ENCODE measurements at regions not wholly inside any gene's neighbourhood (a gene's known extent, or its start where the extent isn't known, plus 50 kb on each side); places are given as distances from the start of the nearest gene placed in this dataset.

- no peak for TF ChIP-seq CTCF (IDR thresholded peaks at IDR 0.05)
- Mint-ChIP-seq H3K4me1 (no peaks in the 10 kb centered on the region), H3K9me3 (peaks cover 0 to 3% (median 0%) of the 10 kb centered on the region in 7 donors), H3K4me3 (no peak overlapping the region), H3K36me3 (no peaks in the 10 kb centered on the region), H3K27ac (no peak overlapping the region), H3K27me3 (ENCODE audit: low read depth in 3 of 3) (no peaks in the 10 kb centered on the region)
- intact Hi-C loops (cut with micrococcal nuclease), result no loop called here
- no peak for DNase-seq
- no CpG with 5 or more reads among the region's 1 CpG for WGBS (ENCODE audit: insufficient coverage)
- no peaks in the 10 kb centered on the region for H3K79me2 ChIP-seq (ENCODE audit: insufficient read depth, low read length)
- H4K20me1 ChIP-seq (ENCODE audit: insufficient read depth, low read length), result no peaks in the 10 kb centered on the region
- H3K4me3 ChIP-seq (replicated peaks in 1 of 3; ENCODE audit: low read depth in 2 of 3, low read length in 3 of 3), result no peak overlapping the region
- H3K36me3 ChIP-seq (replicated peaks in 1 of 2; ENCODE audit: control insufficient read depth in 1 of 2, insufficient read depth in 2 of 2, low read length in 2 of 2), result no peaks in the 10 kb centered on the region
- H2AFZ ChIP-seq (ENCODE audit: insufficient read depth, low read depth, low read length, poor library complexity, severe bottlenecking), result no peak overlapping the region
- H3K27me3 ChIP-seq (ENCODE audit: control insufficient read depth in 2 of 2, insufficient read depth in 2 of 2, low read length in 2 of 2), result no peaks in the 10 kb centered on the region
- H3K4me1 ChIP-seq (ENCODE audit: control insufficient read depth in 1 of 2, insufficient read depth in 2 of 2, low read length in 2 of 2), result no peaks in the 10 kb centered on the region
- H3K9me3 ChIP-seq (replicated peaks in 1 of 2; ENCODE audit: control insufficient read depth in 1 of 2, insufficient read depth in 1 of 2, low read length in 2 of 2), result no peaks in the 10 kb centered on the region
- H3K4me2 ChIP-seq (replicated peaks; ENCODE audit: extremely low read depth, low read length, poor library complexity, severe bottlenecking), result no peak overlapping the region
- H3K27ac ChIP-seq (ENCODE audit: low read depth in 1 of 2, low read length in 2 of 2), result no peak overlapping the region
- H3K9ac ChIP-seq (ENCODE audit: insufficient read depth, low read length, poor library complexity, severe bottlenecking), result no peak overlapping the region
These were observed 219.0 kb upstream of the GIMD1 start for GRCh38 chr4:106587558-106587957.

- TF ChIP-seq CTCF (IDR thresholded peaks at IDR 0.05), result no peak
- Histone ChIP-seq H3K4me2 (replicated peaks; ENCODE audit: extremely low read depth, low read length, poor library complexity, severe bottlenecking) (no peak overlapping the region), H3K27me3 (ENCODE audit: control insufficient read depth in 2 of 2, insufficient read depth in 2 of 2, low read length in 2 of 2) (no peaks in the 10 kb centered on the region), H3K36me3 (replicated peaks in 1 of 2; ENCODE audit: control insufficient read depth in 1 of 2, insufficient read depth in 2 of 2, low read length in 2 of 2) (no peaks in the 10 kb centered on the region), H3K27ac (ENCODE audit: low read depth in 1 of 2, low read length in 2 of 2) (no peak overlapping the region), H3K9ac (ENCODE audit: insufficient read depth, low read length, poor library complexity, severe bottlenecking) (no peak overlapping the region), H4K20me1 (ENCODE audit: insufficient read depth, low read length) (no peaks in the 10 kb centered on the region), H3K4me3 (replicated peaks in 1 of 3; ENCODE audit: low read depth in 2 of 3, low read length in 3 of 3) (no peak overlapping the region), H3K79me2 (ENCODE audit: insufficient read depth, low read length) (no peaks in the 10 kb centered on the region), H3K9me3 (replicated peaks in 1 of 2; ENCODE audit: control insufficient read depth in 1 of 2, insufficient read depth in 1 of 2, low read length in 2 of 2) (no peaks in the 10 kb centered on the region), H3K4me1 (ENCODE audit: control insufficient read depth in 1 of 2, insufficient read depth in 2 of 2, low read length in 2 of 2) (no peaks in the 10 kb centered on the region), H2AFZ (ENCODE audit: insufficient read depth, low read depth, low read length, poor library complexity, severe bottlenecking) (no peak overlapping the region)
- no peak overlapping the region for H3K4me3 Mint-ChIP-seq
- H3K36me3 Mint-ChIP-seq, result no peaks in the 10 kb centered on the region
- no CpG with 5 or more reads among the region's 1 CpG for WGBS (ENCODE audit: insufficient coverage)
- H3K9me3 Mint-ChIP-seq, result peaks cover 0 to 2% (median 0%) of the 10 kb centered on the region in 7 donors
- no peak overlapping the region for H3K27ac Mint-ChIP-seq
- H3K27me3 Mint-ChIP-seq (ENCODE audit: low read depth in 3 of 3), result peaks cover 0 to 1% (median 0%) of the 10 kb centered on the region in 3 donors
- no peaks in the 10 kb centered on the region for H3K4me1 Mint-ChIP-seq
- intact Hi-C loops (cut with micrococcal nuclease), result no loop called here
- no peak for DNase-seq
These were observed 217.4 kb upstream of the GIMD1 start for GRCh38 chr4:106585915-106586349.
